ENCODE measurements at regions not wholly inside any gene's neighbourhood (a gene's known extent, or its start where the extent isn't known, plus 50 kb on each side); places are given as distances from the start of the nearest gene placed in this dataset.
A peak's percentile ranks its signal among the peaks of the same experiment; 100 is the strongest.
"Not testable (repeated sequence)": the region's sequence is repeated elsewhere in the genome, so short reads cannot be mapped to it uniquely, and the experiment has no call there.

- Histone ChIP-seq H3K4me3 (ENCODE audit: low read length) (no peak overlapping the region), H3K36me3 (ENCODE audit: control insufficient read depth, insufficient read depth, low read length) (no peaks in the 10 kb centered on the region), H3K27me3 (ENCODE audit: control insufficient read depth, insufficient read depth, low read length) (no peaks in the 10 kb centered on the region), H3K27ac (ENCODE audit: low read length) (no peak overlapping the region), H3K9me3 (ENCODE audit: control insufficient read depth, low read depth, low read length) (no peaks in the 10 kb centered on the region), H3K4me1 (ENCODE audit: control insufficient read depth, insufficient read depth, low read length) (no peaks in the 10 kb centered on the region)
- 98% methylated on average over 5 of the region's 6 CpGs for WGBS (ENCODE audit: insufficient coverage, low lambda C conversion rate)
- no peak for DNase-seq
Measured at GRCh38 chr4:178173771-178174170, 731.5 kb upstream of the AGA start.

- no peak overlapping the region for H3K27ac ChIP-seq (ENCODE audit: low read length)
- H3K4me3 ChIP-seq (ENCODE audit: low read length) = no peak overlapping the region
- WGBS (ENCODE audit: insufficient coverage, low lambda C conversion rate) = no CpG with 5 or more reads among the region's 2 CpGs
- no peak for DNase-seq
- no peaks in the 10 kb centered on the region for H3K4me1 ChIP-seq (ENCODE audit: control insufficient read depth, insufficient read depth, low read length)
- H3K9me3 ChIP-seq (ENCODE audit: control insufficient read depth, low read depth, low read length) = no peaks in the 10 kb centered on the region
- H3K36me3 ChIP-seq (ENCODE audit: control insufficient read depth, insufficient read depth, low read length) = no peaks in the 10 kb centered on the region
- H3K27me3 ChIP-seq (ENCODE audit: control insufficient read depth, insufficient read depth, low read length) = no peaks in the 10 kb centered on the region
Measured at GRCh38 chr4:178174756-178175155, 732.5 kb upstream of the AGA start.

GRCh38 chr4:178185517-178185916 is 743.3 kb upstream of the AGA start:
- DNase-seq = no peak
- no peak overlapping the region for H3K4me3 ChIP-seq (ENCODE audit: low read length)
- 50% methylated on average over 1 of the region's 3 CpGs for WGBS (ENCODE audit: insufficient coverage, low lambda C conversion rate)
- no peaks in the 10 kb centered on the region for H3K27me3 ChIP-seq (ENCODE audit: control insufficient read depth, insufficient read depth, low read length)
- H3K9me3 ChIP-seq (ENCODE audit: control insufficient read depth, low read depth, low read length) = no peaks in the 10 kb centered on the region
- no peaks in the 10 kb centered on the region for H3K4me1 ChIP-seq (ENCODE audit: control insufficient read depth, insufficient read depth, low read length)
- no peaks in the 10 kb centered on the region for H3K36me3 ChIP-seq (ENCODE audit: control insufficient read depth, insufficient read depth, low read length)
- H3K27ac ChIP-seq (ENCODE audit: low read length) = no peak overlapping the region

GRCh38 chr4:178192611-178193010 is 750.4 kb upstream of the AGA start:
- H3K9me3 ChIP-seq (ENCODE audit: control insufficient read depth, low read depth, low read length) = no peaks in the 10 kb centered on the region
- DNase-seq = no peak
- H3K27me3 ChIP-seq (ENCODE audit: control insufficient read depth, insufficient read depth, low read length) = no peaks in the 10 kb centered on the region
- no peak overlapping the region for H3K27ac ChIP-seq (ENCODE audit: low read length)
- no peak overlapping the region for H3K4me3 ChIP-seq (ENCODE audit: low read length)
- H3K4me1 ChIP-seq (ENCODE audit: control insufficient read depth, insufficient read depth, low read length) = no peaks in the 10 kb centered on the region
- no peaks in the 10 kb centered on the region for H3K36me3 ChIP-seq (ENCODE audit: control insufficient read depth, insufficient read depth, low read length)

- WGBS (ENCODE audit: insufficient coverage, low lambda C conversion rate) = no CpG with 5 or more reads among the region's 6 CpGs
- no peaks in the 10 kb centered on the region for H3K27me3 ChIP-seq (ENCODE audit: control insufficient read depth, insufficient read depth, low read length)
- H3K4me1 ChIP-seq (ENCODE audit: control insufficient read depth, insufficient read depth, low read length) = no peaks in the 10 kb centered on the region
Measured at GRCh38 chr4:178196751-178197374, 754.6 kb upstream of the AGA start.

GRCh38 chr4:178198691-178199090 is 756.5 kb upstream of the AGA start:
- no peak overlapping the region for H3K27ac ChIP-seq (ENCODE audit: low read length)
- H3K36me3 ChIP-seq (ENCODE audit: control insufficient read depth, insufficient read depth, low read length) = no peaks in the 10 kb centered on the region
- no peaks in the 10 kb centered on the region for H3K9me3 ChIP-seq (ENCODE audit: control insufficient read depth, low read depth, low read length)
- no peaks in the 10 kb centered on the region for H3K4me1 ChIP-seq (ENCODE audit: control insufficient read depth, insufficient read depth, low read length)
- H3K27me3 ChIP-seq (ENCODE audit: control insufficient read depth, insufficient read depth, low read length) = no peaks in the 10 kb centered on the region
- no peak for DNase-seq
- H3K4me3 ChIP-seq (ENCODE audit: low read length) = no peak overlapping the region

More at GRCh38 chr4:178196751-178197374, 754.6 kb upstream of the AGA start:
- Histone ChIP-seq H3K27ac (ENCODE audit: low read length) (no peak overlapping the region), H3K4me3 (ENCODE audit: low read length) (no peak overlapping the region), H3K9me3 (ENCODE audit: control insufficient read depth, low read depth, low read length) (no peaks in the 10 kb centered on the region), H3K36me3 (ENCODE audit: control insufficient read depth, insufficient read depth, low read length) (no peaks in the 10 kb centered on the region)
- DNase-seq = no peak

- H3K9me3 ChIP-seq (ENCODE audit: control insufficient read depth, low read depth, low read length) = no peaks in the 10 kb centered on the region
- WGBS (ENCODE audit: insufficient coverage, low lambda C conversion rate) = no CpG with 5 or more reads among the region's 1 CpG
- no peak for DNase-seq
- no peak overlapping the region for H3K4me3 ChIP-seq (ENCODE audit: low read length)
- no peaks in the 10 kb centered on the region for H3K27me3 ChIP-seq (ENCODE audit: control insufficient read depth, insufficient read depth, low read length)
- no peaks in the 10 kb centered on the region for H3K4me1 ChIP-seq (ENCODE audit: control insufficient read depth, insufficient read depth, low read length)
- no peak overlapping the region for H3K27ac ChIP-seq (ENCODE audit: low read length)
- no peaks in the 10 kb centered on the region for H3K36me3 ChIP-seq (ENCODE audit: control insufficient read depth, insufficient read depth, low read length)
Measured at GRCh38 chr4:178202422-178202821, 760.2 kb upstream of the AGA start.

- no peaks in the 10 kb centered on the region for H3K4me1 ChIP-seq (ENCODE audit: control insufficient read depth, insufficient read depth, low read length)
- no peak overlapping the region for H3K4me3 ChIP-seq (ENCODE audit: low read length)
- no peak overlapping the region for H3K27ac ChIP-seq (ENCODE audit: low read length)
- no peaks in the 10 kb centered on the region for H3K27me3 ChIP-seq (ENCODE audit: control insufficient read depth, insufficient read depth, low read length)
- no peak for DNase-seq
- no peaks in the 10 kb centered on the region for H3K36me3 ChIP-seq (ENCODE audit: control insufficient read depth, insufficient read depth, low read length)
- H3K9me3 ChIP-seq (ENCODE audit: control insufficient read depth, low read depth, low read length) = no peaks in the 10 kb centered on the region
- 92% methylated on average over 1 of the region's 1 CpG for WGBS (ENCODE audit: insufficient coverage, low lambda C conversion rate)
Measured at GRCh38 chr4:178205826-178206225, 763.6 kb upstream of the AGA start.

GRCh38 chr4:178215309-178215708 is 773.1 kb upstream of the AGA start:
- H3K36me3 ChIP-seq (ENCODE audit: control insufficient read depth, insufficient read depth, low read length) = no peaks in the 10 kb centered on the region
- no peaks in the 10 kb centered on the region for H3K9me3 ChIP-seq (ENCODE audit: control insufficient read depth, low read depth, low read length)
- no peak overlapping the region for H3K27ac ChIP-seq (ENCODE audit: low read length)
- 100% methylated on average over 1 of the region's 2 CpGs for WGBS (ENCODE audit: insufficient coverage, low lambda C conversion rate)
- no peak overlapping the region for H3K4me3 ChIP-seq (ENCODE audit: low read length)
- no peaks in the 10 kb centered on the region for H3K27me3 ChIP-seq (ENCODE audit: control insufficient read depth, insufficient read depth, low read length)
- no peak for DNase-seq
- no peaks in the 10 kb centered on the region for H3K4me1 ChIP-seq (ENCODE audit: control insufficient read depth, insufficient read depth, low read length)

GRCh38 chr4:178215763-178216162 is 773.5 kb upstream of the AGA start:
- no peaks in the 10 kb centered on the region for H3K27me3 ChIP-seq (ENCODE audit: control insufficient read depth, insufficient read depth, low read length)
- H3K4me1 ChIP-seq (ENCODE audit: control insufficient read depth, insufficient read depth, low read length) = no peaks in the 10 kb centered on the region
- no peak overlapping the region for H3K4me3 ChIP-seq (ENCODE audit: low read length)
- no peaks in the 10 kb centered on the region for H3K9me3 ChIP-seq (ENCODE audit: control insufficient read depth, low read depth, low read length)
- H3K36me3 ChIP-seq (ENCODE audit: control insufficient read depth, insufficient read depth, low read length) = no peaks in the 10 kb centered on the region
- H3K27ac ChIP-seq (ENCODE audit: low read length) = no peak overlapping the region
- DNase-seq = peak in 1 of 2 donors; percentile 3
- WGBS (ENCODE audit: insufficient coverage, low lambda C conversion rate) = no CpG with 5 or more reads among the region's 1 CpG

GRCh38 chr4:178226421-178226820 is 784.2 kb upstream of the AGA start:
- H3K36me3 ChIP-seq (ENCODE audit: control insufficient read depth, insufficient read depth, low read length); H3K27ac ChIP-seq (ENCODE audit: low read length); H3K27me3 ChIP-seq (ENCODE audit: control insufficient read depth, insufficient read depth, low read length); DNase-seq; H3K4me3 ChIP-seq (ENCODE audit: low read length); H3K4me1 ChIP-seq (ENCODE audit: control insufficient read depth, insufficient read depth, low read length); H3K9me3 ChIP-seq (ENCODE audit: control insufficient read depth, low read depth, low read length): not testable (repeated sequence)
- WGBS (ENCODE audit: insufficient coverage, low lambda C conversion rate) = 20% methylated on average over 2 of the region's 6 CpGs
